Choroid plexus epithelial cell (primary cell): ENCODE measurements at regions not wholly inside any gene's neighbourhood (a gene's known extent, or its start where the extent isn't known, plus 50 kb on each side); places are given as distances from the start of the nearest gene placed in this dataset.

Experiments
- DNase-seq: peaks from one replicate; pipeline ENCODE4 v3.0.0-alpha.2; 2010; ENCODE audit warnings: low read depth
- H3K4me3 ChIP-seq: 2 replicates; pipeline ENCODE4 v1.5.1; 2011; ENCODE audit warnings: low read depth, mild to moderate bottlenecking, control low read depth, low read length, moderate library complexity
- TF ChIP-seq, protein P1 (sequence below): conservative IDR thresholded peaks from 2 replicates; pipeline ENCODE4 v1.5.1; 2011; ENCODE audit warnings: low read depth, mild to moderate bottlenecking, control low read depth, inconsistent platforms, low read length, moderate library complexity

DNA sequence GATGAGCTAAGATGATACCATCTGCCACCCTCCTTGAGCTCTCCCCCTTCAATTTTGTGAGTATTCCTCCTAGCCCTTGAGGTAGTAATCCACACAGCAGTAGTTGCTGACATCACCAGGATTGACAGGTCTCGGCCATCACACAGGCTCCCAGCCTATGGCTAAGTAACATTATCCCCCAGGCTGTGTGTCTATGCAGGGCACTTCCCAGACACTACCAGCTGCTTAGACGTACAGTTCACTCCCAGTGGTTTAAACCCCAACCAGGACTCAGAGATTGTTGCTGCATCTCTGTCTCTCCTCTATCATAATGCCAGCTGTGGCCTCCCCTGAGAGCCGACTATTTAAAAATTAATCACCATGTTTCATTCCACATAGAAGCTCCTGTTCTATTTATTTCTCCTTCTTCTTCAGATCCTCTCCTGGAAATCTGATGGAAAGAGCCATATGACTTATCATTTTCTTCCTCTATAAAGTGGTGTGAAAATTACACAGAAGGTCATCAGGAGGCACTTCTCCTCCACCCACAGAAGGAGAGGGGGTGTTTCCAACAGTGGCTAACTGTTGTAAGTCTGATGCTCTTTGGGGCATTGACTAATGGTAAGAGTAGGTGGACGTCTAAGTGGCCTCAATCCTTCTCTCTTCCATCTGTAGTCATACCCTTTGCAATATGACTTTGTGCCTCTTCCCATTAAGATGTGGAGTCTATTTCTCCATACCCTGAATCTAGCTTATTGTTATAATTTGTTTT, 396.3 kb downstream of the SETD4 start:
- no peak for DNase-seq

DNA sequence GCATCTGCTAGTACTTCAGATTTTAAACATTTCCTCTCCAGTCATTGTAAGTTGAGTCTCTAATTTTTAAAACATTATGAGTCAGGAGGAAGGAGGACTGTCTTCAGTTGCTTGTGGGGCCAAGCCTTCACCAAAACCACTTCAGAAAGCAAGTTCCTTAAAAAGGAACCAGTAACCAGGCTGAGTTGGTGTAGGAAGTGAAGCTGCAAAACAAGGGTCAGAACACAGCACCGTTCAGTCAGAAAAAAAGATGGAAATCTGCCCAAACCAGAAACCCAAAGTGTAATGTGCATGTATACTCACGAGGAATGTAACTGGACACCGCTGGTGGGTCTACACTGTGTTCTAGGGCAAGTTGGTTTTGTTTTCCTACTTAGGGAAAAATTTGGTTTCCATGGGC, 402.1 kb downstream of the SETD4 start:
- peak; percentile 91 for DNase-seq
- no peak overlapping the region for H3K4me3 ChIP-seq

More for the DNA sequence above, 396.3 kb downstream of the SETD4 start:
- TF ChIP-seq, protein P1, sequence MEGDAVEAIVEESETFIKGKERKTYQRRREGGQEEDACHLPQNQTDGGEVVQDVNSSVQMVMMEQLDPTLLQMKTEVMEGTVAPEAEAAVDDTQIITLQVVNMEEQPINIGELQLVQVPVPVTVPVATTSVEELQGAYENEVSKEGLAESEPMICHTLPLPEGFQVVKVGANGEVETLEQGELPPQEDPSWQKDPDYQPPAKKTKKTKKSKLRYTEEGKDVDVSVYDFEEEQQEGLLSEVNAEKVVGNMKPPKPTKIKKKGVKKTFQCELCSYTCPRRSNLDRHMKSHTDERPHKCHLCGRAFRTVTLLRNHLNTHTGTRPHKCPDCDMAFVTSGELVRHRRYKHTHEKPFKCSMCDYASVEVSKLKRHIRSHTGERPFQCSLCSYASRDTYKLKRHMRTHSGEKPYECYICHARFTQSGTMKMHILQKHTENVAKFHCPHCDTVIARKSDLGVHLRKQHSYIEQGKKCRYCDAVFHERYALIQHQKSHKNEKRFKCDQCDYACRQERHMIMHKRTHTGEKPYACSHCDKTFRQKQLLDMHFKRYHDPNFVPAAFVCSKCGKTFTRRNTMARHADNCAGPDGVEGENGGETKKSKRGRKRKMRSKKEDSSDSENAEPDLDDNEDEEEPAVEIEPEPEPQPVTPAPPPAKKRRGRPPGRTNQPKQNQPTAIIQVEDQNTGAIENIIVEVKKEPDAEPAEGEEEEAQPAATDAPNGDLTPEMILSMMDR, result no peak
- no peak overlapping the region for H3K4me3 ChIP-seq

DNA sequence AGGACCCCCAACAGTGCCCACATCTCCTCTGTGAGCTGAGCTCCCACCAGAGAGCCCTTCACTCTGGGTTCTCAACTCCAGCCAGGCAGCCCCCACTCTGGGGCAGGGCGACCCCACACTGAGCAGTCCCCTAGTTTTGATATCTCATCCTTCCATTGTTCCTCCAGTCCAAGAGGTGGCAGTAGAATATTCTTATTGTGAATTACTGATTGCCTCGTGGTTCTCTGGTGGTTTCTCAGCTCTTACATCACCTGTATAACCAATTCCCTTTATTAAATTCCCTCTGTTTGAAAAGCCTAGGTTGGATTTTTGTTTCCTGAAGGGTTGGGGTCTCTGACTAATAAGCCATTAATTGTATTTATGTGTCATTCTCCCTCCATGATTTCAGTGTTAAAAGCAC, 407.5 kb downstream of the SETD4 start:
- DNase-seq, result no peak
- TF ChIP-seq, protein P1, result no peak

More for the DNA sequence above, 402.1 kb downstream of the SETD4 start:
- TF ChIP-seq, protein P1, result no peak

DNA sequence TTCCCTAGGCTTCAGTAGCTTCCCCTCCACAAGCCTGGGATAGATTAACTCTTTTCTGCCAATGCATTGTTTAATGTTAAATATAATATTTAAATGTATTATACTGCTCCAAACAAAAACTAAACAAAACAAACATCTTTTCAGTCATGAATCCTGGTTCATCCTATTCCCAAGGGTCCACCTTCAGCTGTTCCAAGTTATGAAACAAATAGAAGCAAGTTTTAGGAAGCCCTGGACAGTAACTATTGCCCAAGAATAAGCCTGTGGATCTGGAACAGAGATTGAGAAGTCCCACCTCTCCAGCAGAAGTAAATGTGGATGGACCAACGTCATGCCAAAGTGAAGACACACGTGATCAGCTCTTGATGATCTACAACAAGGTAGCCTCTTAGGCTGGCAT, 408.1 kb downstream of the SETD4 start:
- TF ChIP-seq, protein P1, result no peak
- no peak overlapping the region for H3K4me3 ChIP-seq
- no peak for DNase-seq

More for the DNA sequence above, 407.5 kb downstream of the SETD4 start:
- no peak overlapping the region for H3K4me3 ChIP-seq

DNA sequence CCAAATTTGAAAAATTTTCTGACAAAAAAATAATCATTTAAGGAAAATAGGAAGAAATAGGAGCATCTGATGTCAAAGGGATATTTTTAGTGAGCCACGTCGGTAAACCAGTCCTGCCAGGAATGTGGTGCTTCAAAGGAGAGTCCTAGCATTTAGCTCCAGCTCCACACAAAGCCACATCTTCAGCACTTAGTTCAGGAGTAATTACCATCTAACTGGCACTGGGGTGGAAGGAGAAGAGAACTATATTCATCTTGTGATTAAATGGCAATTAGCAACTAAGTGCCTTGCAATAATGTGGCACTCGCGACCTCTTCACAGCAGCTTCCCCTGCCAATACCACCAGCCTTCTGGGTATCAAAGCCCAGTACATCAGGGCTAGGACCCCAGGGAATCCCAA, 409.1 kb downstream of the SETD4 start:
- DNase-seq, result no peak
- no peak overlapping the region for H3K4me3 ChIP-seq
- TF ChIP-seq, protein P1, result no peak

DNA sequence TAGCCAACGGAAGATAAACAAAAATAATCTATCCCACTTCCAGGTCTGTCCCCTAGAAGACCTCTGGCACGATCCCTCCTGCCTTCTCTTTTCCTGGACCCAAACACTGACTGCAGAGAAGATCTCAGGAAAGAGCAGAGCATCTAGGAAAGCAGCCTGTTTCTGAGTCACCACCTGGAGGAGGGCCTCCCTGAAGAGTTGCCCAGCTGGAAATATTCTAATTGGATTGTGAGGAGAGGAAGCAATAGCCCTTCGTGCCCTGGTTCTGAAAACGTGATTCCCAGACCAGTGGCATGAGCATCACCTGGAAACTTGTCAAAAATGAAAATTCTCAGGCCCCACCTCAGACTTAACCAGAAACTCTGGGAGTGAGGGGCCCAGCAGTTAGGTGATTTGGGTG, 411.1 kb downstream of the SETD4 start:
- DNase-seq, result peak; percentile 42
- no peak overlapping the region for H3K4me3 ChIP-seq

More for the DNA sequence above, 411.1 kb downstream of the SETD4 start:
- TF ChIP-seq, protein P1, result no peak
